WI38 (cell line): ENCODE measurements at regions not wholly inside any gene's neighbourhood (a gene's known extent, or its start where the extent isn't known, plus 50 kb on each side); places are given as distances from the start of the nearest gene placed in this dataset.

Experiments
- H3K4me3 ChIP-seq: 2 replicates; pipeline ENCODE4 v1.5.1; 2011; ENCODE audit warnings: low read depth, mild to moderate bottlenecking, control low read depth, low read length
- CTCF ChIP-seq: IDR thresholded peaks from 2 replicates; pipeline ENCODE4 v1.5.1; 2012; ENCODE audit warnings: low read depth, mild to moderate bottlenecking, control low read depth, low read length

DNA sequence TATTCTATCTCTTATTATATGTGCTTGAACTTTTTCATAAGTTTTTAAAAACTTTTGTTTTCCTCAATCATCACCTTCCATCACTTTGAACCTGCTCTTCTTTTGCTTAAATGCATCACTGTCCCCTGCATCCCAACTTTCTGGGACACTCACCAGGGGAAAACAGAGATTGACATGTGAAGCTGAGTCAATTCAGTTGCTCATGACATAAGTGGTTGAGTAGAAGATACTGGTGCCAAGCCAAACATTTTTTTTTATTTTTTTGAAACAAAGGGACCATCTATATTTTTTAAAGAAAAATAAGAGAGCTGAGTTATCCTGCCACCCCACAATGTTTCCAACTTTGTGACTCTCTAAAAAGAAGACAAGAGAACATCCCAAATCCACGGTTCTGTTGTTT is 61.8 kb upstream of the AHR start:
- no peak overlapping the region for H3K4me3 ChIP-seq
- no peak for TF ChIP-seq CTCF

- no peak overlapping the region for H3K4me3 ChIP-seq
- no peak for TF ChIP-seq CTCF
Measured at GRCh38 chr7:17239046-17239445, 59.4 kb upstream of the AHR start.

DNA sequence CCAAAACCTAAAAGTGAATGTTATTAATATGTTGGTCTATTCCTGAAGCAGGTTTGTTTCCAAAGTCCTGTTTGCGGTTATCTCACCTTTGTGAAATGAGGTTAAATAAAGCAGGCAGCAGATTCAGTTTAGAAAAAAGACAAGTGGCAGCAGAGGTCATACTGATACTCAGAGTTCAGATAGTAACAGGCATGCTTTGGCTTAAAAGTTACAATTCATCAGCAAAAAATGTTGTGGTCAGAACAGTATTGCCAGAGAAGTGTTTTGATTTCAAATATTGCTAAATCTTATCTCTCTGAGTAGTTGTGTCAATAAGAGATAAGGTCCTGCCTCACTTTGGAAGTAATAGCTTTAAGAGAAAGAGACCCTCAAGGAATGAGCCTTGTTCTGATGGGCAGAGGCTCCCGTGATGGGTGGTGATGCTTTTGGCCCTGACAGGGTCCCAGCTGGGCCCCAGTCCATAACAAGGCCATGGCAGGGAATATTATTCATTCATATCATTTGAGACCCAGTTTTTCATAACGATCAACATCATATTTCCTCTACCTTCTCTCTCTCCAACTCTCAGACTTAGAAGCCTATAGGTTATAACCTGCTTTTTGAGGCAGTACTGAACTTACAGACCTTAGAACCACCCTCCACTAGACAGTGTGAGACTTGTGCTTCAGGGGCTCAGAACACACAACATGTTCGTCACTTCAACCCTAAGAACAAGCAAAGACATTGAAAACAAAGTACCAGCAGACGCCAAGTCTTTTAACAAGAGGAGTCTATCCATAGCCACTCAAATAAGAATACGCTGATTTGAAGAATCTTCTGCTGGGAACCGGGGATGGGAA is 58.5 kb upstream of the AHR start:
- no peak for TF ChIP-seq CTCF
- H3K4me3 ChIP-seq = no peak overlapping the region

DNA sequence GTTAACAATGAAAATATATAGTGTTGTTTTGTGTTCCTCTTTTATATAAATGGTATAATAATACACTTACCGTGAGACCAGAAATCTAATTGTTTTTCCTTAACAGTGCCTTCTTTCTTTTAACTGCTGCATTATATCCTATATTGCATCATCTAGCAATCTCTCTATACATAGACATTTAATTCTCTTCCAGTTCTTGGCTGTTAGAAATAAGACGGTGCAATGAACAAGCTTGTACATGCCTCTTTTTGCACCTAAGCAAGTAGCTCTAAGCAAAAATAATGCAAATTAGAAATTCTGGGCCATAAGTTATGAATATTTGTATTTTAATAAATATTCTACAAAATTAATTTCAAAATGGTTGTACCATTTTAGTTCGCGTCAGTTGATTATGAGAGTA is 55.9 kb upstream of the AHR start:
- H3K4me3 ChIP-seq = no peak overlapping the region
- no peak for TF ChIP-seq CTCF

- TF ChIP-seq CTCF = no peak
- H3K4me3 ChIP-seq = no peak overlapping the region
Measured at GRCh38 chr7:17244786-17245185, 53.7 kb upstream of the AHR start.

GRCh38 chr7:17247357-17247756 is 51.1 kb upstream of the AHR start:
- no peak overlapping the region for H3K4me3 ChIP-seq
- TF ChIP-seq CTCF = no peak

DNA sequence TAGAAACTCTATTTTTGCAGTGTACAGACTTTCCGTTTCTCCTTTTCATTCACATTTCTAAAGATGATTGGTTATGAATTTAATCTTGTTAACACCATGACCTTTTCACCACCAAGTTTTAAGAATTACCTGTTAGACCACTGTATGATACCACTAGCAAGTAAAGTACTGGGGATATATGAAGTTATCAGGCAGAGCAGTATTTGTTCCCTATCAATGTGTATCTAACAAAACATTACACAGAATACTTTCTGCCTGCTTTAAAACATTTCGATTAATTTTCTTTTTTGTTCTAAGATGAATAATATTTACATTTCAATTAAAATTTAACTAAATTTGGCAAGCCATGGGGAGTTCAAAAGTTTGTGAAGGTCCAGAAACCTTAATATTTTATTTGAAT is 49.9 kb upstream of the AHR start:
- TF ChIP-seq CTCF = no peak
- H3K4me3 ChIP-seq = no peak overlapping the region
